H1 (cell line): ENCODE measurements at regions not wholly inside any gene's neighbourhood (a gene's known extent, or its start where the extent isn't known, plus 50 kb on each side); places are given as distances from the start of the nearest gene placed in this dataset.

ENCODE experiments used
- CHD2 ChIP-seq: IDR thresholded peaks from 2 replicates; pipeline ENCODE4 v1.6.1; 2012; ENCODE audit warnings: low read length, improper control_type of control experiment
- CHD7 ChIP-seq: fragments of 300-600 bp; sonication (generic); IDR thresholded peaks from 2 replicates; pipeline ENCODE4 v1.7.1; 2012; ENCODE audit warnings: low read length, moderate library complexity, mild to moderate bottlenecking, inconsistent platforms; ENCODE audit not compliant: insufficient replicate concordance
- JUN ChIP-seq: IDR thresholded peaks from 2 replicates; pipeline ENCODE4 v1.6.1; 2011; ENCODE audit warnings: low read depth, mild to moderate bottlenecking, improper control_type of control experiment, low read length
- RXRA ChIP-seq: IDR thresholded peaks from 2 replicates; pipeline ENCODE4 v1.6.1; 2011; ENCODE audit warnings: low read depth, mild to moderate bottlenecking, low read length, moderate library complexity; ENCODE audit not compliant: insufficient read depth
- SAP30 ChIP-seq: fragments of 300-600 bp; sonication (generic); IDR thresholded peaks from 2 replicates; pipeline ENCODE4 v1.7.1; 2012; ENCODE audit warnings: low read length, moderate library complexity, mild to moderate bottlenecking, inconsistent platforms; ENCODE audit not compliant: insufficient read depth, insufficient replicate concordance

DNA sequence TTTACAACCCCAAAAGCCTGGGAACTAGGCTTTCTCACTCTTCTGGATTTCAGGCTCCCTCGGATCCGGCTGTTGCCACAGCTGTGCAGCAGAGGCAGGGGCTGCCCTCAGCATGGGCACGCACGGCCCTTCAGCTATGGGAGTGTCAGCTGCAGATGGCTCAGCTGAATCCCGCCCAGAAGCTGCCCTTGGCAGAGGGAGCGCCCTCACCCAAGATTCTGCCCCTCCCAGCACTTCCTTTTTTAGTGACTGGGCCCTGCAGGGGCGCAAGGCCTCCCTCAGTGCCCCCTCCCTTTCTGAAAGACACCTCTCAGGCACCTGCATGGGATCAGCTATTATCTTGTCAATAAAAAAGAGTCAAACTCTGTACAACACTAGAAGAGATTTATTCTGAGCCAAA lies 67.9 kb upstream of the THBS2 start (continued):
- no peak for TF ChIP-seq CHD7
- TF ChIP-seq RXRA: no peak
- TF ChIP-seq SAP30: no peak
- no peak for TF ChIP-seq JUN
- TF ChIP-seq CHD2: no peak
